DND-41 (cell line): ENCODE measurements at regions not wholly inside any gene's neighbourhood (a gene's known extent, or its start where the extent isn't known, plus 50 kb on each side); places are given as distances from the start of the nearest gene placed in this dataset.
"Not testable (repeated sequence)": the region's sequence is repeated elsewhere in the genome, so short reads cannot be mapped to it uniquely, and the experiment has no call there.

Experiments
- EZH2 ChIP-seq: IDR thresholded peaks from 3 replicates; pipeline ENCODE4 v1.6.1; 2012; ENCODE audit warnings: borderline replicate concordance, low read depth, mild to moderate bottlenecking, moderate library complexity, low read length, inconsistent platforms; ENCODE audit not compliant: severe bottlenecking
- TF ChIP-seq, protein P1 (sequence below): IDR thresholded peaks from 2 replicates; pipeline ENCODE4 v1.5.1; 2012; ENCODE audit warnings: borderline replicate concordance, low read length, moderate library complexity, mild to moderate bottlenecking; ENCODE audit not compliant: poor library complexity, severe bottlenecking; ENCODE audit errors: extremely low read depth

DNA sequence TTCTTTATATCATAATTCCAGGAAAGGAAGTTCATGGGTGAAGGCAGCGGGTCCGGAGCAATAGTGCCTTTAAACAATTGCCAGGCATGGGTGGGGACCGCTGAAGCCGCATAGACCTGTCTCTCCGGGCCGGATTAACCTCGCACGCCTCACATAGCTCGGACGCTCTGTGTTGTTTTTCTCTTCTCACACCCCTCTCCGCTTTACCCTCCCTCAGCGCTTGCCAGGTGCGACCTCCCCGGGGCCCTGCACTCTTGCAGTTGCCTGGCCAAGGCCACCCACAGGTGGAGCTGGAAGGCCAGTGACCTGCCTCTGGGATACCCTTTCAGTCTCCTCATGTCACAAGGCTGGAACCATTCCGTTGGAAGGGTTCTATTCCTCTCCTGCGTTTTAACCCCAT, 4021.5 kb upstream of the TPTE start:
- TF ChIP-seq, protein P1, sequence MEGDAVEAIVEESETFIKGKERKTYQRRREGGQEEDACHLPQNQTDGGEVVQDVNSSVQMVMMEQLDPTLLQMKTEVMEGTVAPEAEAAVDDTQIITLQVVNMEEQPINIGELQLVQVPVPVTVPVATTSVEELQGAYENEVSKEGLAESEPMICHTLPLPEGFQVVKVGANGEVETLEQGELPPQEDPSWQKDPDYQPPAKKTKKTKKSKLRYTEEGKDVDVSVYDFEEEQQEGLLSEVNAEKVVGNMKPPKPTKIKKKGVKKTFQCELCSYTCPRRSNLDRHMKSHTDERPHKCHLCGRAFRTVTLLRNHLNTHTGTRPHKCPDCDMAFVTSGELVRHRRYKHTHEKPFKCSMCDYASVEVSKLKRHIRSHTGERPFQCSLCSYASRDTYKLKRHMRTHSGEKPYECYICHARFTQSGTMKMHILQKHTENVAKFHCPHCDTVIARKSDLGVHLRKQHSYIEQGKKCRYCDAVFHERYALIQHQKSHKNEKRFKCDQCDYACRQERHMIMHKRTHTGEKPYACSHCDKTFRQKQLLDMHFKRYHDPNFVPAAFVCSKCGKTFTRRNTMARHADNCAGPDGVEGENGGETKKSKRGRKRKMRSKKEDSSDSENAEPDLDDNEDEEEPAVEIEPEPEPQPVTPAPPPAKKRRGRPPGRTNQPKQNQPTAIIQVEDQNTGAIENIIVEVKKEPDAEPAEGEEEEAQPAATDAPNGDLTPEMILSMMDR: not testable (repeated sequence)
- not testable (repeated sequence) for TF ChIP-seq EZH2
